Forelimb muscle (tissue), 1 donor: ENCODE measurements at regions not wholly inside any gene's neighbourhood (a gene's known extent, or its start where the extent isn't known, plus 50 kb on each side); places are given as distances from the start of the nearest gene placed in this dataset.

Experiments used
- DNase-seq: peaks from one replicate; pipeline ENCODE4 v3.0.0-alpha.2; 2013; ENCODE audit warnings: low read depth

DNA sequence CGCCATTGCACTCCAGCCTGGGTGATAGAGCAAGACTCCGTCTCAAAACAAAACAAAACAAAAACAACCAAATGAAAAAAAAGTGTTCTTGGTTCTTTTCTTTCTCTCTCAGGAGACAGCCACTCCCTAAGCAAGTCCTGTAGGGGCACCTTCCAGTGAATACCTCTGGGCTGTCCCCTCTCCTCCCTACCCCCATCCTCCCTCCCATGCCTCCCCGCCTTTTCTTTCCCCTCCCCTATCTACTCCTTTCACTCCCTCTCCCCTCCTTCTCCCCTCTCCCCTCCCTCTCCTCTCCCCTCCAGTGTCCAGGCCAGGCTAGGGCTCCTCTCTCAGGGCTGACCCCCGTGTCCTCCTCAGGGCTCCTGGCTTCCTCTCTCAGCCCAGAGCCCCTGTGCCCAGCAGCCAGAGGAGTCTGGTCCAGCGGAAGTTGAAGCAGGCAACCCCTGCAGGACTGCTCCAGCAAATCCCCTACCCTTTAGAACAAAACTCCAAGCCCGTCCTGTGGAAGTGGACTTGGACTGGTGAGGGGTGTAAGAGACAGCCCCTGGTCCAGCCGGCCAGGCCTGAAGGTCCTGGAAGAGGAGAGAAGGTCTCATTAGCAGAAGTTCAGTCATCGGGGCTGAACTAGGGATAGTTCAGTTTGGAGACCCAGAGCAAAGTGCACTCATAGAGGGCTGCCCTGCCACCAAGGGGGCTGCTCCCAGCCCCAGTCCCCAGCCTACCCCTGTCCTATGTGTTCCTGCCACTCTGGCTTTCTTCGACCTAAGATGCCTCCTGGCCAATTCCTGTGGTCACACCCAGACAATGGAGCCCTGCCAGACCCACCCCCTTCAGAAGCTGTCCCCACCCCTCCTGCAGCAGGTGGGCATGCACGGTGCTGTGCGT is 79.8 kb upstream of the IQSEC1 start:
- no peak for DNase-seq

DNA sequence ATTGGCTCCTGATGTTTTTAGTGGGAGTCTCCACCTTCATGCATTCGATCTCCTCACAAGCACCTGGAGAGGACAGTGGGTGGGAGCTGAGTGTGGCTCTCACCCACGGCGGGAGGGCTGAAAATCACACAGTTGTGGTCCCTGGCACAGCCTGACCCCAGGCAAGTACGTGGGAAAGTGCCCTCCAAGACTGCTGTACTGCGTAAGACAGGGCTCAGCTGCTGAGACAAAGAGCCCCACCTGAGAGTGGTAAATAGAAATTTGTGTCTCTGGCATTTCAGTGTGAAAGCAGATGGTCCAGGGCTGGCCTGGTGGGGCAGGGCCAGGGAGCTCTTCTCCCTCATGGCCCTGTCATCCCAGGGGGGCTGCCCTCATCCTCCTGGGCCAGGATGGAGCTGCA is 77.4 kb upstream of the IQSEC1 start:
- DNase-seq, result no peak

DNA sequence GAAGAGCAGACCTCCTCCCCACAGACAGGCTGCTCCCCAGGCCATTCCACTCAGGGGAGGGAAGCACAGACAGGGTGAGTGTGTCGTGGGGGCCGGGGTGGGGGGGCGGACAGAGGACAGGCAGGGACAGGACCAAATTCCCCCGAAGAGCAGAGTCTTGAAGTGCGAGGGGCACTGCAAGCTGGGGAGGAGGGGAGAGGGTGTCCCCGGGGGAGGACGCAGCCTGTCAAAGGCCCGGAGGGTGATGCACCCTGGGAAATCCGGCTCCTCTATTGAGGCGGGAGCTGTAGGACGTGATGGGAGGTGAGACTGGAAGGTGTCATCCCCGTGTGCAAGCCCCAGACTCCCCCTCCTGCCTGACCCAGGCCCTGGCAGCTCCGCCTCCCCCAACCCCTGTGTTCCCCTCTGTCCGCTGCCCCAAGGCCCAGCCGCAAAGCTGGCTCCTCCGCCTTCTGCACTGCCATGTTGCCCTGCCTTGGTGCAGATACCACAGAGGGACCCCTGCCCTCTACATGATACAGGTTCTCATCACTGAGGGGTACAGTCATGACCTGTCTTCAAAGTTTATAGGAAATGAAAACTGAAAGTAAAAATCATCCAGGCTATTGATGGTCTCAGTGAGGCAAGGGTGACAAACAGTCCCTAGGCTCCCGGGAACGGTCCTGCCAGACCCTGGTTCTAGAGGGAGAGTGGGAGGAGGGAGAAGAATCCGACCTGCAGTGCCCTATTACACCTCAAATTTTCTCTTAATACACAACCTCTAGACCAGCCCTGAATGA is 76.3 kb upstream of the IQSEC1 start:
- DNase-seq, result no peak

DNA sequence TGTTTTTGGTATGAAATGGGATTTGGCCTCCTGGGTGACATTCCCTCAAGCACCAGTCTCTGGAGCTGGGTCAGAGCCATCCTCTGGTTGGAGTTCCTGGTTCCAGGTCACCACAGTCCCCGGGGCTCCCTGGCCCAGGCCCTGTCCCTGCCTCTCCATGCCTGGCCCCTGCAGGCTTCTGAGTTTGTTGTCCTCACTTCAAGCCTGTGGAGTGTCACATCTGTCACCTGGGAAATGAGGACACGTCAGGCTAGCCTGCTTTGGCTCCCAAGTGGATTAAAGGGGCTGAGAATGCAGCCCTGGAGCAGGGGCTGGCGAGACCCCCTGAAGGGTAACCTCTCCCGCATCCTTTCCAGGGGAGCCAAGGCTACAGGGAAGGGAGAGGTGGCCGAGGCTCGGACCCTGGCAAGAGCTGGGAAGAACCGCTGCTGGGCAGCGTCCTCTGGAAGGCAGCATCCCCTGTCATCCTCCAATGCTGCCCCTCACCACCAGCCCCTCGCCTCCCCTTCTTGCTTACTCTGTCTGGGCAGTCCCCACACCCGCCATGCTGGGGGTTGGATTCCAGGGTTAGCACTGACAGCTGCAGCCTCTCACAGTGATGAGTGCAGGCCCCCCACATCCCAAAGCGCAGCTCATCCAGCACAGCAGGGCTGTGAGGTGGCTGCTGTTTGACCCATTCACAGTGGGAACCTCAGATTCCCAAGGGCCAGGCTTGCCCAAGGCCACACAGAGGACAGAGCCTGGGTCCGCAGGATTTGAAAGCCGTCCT is 75.5 kb upstream of the IQSEC1 start:
- no peak for DNase-seq

DNA sequence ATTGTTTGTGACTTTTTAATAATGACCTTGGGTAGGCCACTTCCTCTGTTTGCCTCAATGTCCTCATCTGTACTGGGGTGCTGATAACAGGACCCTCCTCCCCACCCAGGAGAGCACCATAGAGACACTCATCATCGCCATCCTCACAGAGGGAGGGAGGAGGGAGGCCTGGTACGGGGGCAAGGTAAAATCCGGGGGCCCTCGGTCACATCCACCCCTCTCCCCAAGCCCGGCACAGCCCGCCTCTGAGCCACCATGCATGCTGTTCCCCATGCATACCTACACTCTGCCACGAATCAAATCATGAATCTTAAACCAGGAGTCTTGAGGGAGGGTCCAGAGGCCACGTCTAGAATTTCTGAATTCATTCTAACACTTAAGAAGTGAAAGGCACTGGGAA is 74.9 kb upstream of the IQSEC1 start:
- no peak for DNase-seq

DNA sequence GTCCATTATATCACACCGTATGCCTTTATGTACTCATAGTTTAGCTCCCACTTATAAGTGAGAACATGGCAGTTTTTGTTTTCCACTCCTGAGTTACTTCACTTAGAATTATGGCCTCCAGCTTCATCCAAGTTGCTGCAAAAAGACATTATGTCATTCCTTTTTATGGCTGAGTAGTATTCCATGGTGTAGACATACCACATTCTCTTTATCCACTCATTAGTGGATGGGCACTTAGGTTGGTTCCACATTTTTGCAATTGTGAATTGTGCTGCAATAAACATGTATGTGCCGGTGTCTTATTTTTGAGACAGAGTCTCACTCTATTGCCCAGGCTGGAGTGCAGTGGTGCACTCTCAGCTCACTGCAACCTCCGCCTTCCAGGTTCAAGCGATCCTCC is 74.1 kb upstream of the IQSEC1 start:
- no peak for DNase-seq

DNA sequence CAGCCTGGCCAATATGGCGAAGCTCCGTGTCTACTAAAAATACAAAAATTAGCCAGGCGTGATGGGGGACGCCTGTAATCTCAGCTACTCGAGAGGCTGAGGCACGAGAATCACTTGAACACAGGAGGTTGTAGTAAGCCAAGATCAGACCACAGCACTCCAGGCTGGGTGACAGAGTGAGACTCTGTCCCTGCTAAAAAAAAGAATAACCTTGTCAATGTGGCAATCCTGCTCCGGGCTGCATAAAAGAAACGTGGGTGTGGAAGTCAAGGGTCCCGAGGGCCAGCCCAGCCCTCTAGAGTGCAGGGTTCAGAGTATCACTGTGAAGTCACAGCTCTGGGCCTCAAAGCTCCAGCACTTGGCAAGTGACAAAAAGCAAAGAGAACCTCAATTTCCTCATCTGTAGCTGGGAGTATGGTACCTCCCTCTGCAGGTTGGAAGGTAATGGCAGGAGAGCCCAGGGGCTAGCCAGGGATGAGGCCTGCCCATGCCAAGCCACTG is 73.5 kb upstream of the IQSEC1 start:
- no peak for DNase-seq

DNA sequence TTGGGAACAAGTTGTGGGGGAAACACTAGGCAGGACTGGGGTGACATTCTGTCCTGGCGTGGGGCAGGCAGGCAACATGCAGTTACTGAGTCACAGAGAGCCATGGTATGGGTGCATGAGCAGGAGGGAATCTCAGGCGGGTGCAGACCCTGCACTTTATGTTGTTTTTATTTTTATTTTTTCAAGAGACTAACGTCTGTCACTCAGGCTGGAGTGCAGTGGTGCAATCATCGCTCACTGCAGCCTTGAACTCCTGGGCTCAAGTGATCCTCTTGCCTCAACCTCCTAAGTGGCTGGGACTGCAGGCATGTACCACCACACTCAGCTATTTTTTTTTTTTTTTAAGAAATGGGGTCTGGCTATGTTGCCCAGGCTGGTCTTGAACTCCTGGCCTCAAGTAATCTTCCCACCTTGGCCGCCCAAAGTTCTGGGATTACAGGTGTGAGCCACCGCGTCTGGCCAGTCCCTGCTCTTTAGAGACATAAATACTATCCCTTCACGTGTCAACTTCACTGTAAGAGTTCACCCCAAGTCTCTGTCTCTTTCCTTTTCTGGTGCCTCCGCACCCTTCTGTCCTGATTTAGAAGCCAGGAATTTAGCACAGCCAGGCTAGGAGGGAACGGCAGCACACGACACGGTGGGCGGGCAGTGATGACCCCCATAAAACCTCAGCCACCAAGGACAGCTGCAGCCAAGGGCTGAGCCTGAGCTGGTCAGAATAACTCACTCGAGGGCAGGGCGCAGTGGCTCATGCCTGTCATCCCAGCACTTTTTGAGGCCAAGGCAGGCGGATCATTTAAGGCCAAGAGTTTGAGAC is 72.8 kb upstream of the IQSEC1 start:
- DNase-seq, result no peak

DNA sequence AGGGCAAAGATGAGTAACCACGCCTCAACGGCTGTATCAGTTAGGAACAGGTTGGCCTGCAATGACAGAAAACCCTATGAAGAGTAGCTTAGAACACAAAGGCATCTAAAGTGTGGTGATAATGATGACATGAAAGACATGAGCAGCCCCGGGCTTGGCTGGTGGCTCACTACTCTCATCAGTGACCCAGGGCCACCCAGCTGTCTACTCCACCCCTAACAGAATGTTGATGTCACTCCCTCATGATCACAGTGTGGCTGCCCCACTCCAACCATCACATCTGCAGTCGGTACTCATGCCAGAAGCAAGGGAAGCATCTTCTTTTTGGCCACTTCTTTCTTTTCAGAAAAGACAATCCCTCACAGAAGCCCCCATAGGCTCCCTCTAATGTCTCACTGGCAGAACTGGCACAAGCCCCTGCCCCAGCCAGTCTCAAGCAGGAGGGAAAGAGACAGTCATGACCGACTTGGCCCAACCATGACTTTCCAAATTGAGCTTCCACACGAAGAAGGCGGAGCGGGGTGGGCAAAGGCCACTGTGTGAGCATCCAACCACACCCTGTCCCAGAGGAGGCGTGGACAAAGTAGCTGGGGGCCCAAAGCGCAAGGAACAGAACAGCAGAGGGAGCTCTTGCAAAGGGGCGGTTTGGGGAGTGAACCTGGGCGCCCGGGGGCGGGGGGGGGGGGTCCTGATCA is 72.0 kb upstream of the IQSEC1 start:
- no peak for DNase-seq

DNA sequence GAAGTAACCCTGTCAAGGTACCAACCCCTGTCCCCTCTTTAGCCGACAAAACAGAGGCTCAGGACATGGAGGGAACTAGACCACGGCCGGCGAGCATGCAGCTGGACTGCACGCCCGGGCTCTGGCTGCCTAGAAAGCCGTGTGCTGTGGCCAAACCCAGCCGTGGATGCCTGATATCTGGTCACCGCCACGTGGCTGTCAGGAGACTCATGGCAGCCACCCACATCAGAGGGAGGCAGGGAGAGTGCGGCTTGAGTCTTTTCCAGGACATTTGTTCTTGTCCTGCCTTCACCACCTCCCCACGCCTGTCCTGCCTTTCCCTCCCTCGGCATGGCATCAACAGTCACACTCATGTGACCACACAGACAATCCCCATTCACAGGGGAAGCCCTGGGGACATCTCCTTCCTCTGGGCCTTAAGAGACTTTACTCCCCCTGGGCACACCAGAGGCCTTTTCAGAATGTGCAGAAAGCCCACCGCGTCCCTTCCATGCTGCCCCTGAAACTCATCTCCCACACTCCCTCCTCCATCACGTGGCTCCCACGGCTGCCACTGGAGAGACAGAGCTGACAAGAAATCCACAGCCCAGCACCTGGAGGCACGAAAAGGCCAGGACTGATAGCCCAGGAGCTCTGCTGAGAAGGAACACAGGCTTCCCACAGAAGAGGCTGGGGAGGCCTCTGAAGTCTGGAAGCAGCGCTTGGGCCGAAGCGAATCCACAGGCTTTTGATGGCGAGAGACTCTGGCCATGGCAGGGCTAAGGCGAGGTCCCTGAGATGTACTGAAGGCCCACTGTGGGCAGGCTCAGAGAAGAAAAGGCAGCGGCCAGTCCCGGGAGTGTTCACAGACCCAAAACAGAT is 71.2 kb upstream of the IQSEC1 start:
- DNase-seq, result no peak

DNA sequence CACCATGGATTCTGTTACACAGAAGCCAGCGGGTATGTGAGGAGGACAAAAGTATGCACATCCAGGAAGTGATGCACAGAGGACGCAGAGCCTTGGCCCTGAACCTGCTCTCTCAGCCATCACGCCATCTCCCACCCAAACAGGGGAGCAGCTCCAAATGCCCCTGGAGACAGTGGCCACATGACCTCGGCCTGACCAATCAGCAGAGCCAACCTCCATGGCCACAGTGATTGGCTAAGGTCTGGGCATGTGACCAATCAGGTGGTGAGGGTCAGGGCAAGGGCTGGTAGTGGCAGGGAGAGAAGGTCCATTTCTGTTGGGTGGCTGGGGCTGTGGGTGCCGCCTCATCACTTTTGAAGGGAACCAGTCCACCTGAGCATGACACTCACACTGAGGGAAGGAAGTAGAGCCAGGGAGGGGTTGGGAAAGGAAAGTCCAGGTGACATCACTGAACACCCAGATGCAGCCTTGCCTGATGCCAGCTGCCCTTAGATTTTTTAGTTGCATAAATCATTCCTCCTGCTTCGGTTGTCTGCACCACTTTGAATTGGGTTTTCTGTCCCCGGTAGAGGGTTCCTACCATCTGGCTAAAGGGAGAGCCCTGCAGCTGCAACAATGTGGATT is 70.3 kb upstream of the IQSEC1 start:
- DNase-seq, result no peak

DNA sequence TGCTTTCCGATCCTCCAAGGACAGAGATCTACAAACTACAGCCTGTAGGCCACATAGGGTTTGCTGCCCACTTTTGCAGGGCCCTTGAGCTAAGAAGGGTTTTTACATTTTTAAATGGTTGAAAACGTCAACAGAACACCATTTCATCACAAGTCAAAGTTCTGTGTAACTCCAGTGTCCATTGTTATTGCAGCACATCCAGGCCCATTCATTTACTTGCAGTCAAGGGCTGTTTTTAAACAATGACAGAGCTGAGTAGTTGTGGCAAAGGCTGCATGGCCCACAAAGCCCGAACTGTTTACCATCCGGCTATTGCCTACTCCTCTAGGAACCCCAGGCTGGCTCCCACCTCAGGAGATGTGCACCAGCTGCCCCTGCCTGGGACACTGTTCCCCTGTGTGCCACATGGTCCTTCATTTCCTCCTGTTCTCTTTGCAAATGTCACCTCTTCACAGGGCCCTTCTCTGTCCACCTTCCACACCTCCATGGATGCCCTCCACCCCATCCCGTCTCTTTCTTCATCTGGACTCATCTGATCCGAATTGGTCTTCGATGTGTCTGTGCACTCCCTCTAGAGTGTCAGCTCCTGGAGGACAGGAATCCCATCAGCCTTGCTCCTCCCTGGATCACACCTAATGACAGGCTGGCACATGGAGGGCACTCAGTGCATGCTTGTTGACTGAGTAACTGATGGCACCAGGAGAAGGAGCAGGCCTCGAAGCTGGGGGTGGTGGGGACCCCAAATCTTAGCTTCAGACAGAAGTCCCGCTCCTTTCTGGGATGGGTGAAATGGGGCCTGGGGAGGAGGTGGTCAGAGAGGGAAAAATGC is 69.5 kb upstream of the IQSEC1 start:
- no peak for DNase-seq

DNA sequence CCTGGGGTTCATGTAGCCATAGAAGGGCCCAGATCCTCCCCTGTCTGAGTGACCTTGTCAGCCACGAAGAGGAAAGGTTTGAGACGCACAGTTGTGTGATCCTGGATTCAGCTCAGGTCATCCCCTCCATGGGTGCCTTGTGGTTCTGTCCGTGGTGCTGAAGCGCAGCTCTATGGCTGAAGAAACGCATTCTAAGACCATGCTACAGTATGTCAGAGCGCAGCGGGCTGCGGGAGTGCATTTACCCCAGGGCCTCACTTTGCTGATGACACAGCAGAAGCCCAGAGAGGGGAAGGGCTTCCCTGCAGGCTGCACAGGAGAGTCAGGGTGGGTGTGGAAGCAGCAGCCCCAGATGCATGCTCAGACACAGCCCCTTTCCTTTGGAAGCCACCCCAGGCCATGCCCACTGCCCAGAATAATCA is 68.8 kb upstream of the IQSEC1 start:
- peak; percentile 17 for DNase-seq

DNA sequence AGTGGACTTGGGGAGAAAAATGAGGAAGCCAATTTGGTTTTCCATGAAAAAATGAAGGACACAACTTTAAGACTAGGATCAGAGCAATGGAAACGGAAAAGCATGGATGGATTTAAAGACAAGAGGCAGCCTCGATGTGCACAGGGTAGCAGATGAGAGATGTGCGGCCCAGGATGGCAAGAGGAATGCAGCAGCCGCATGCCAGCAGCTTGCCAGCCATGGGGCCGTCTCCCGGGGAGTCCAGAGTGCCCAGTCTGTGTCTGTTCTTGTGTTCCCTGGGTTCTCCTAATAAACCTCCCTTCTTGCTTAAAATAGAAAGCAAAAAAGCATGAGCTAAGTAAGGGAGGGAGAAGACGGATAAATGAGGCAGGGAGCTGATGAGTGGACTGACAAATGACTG is 68.0 kb upstream of the IQSEC1 start:
- DNase-seq, result no peak

DNA sequence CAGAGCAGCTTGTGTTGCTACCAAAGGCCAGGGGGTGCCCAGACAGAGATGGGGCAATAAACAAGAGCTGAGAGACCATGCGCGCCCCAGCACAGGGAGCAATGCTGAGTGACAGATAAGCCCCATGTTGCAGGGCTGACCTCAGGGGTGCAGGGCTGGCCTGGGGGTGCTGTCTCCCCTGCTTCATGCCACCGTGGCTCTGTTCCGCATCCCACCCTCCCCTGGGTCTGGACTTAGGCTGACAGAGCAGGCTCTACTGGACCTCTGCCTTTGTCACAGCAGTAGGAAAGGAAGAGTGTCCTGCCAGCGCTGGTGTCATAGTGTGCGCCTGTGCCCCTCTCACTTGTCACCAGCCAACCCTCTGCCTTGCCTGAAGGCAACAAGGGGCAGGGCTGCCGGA is 67.4 kb upstream of the IQSEC1 start:
- DNase-seq, result no peak

DNA sequence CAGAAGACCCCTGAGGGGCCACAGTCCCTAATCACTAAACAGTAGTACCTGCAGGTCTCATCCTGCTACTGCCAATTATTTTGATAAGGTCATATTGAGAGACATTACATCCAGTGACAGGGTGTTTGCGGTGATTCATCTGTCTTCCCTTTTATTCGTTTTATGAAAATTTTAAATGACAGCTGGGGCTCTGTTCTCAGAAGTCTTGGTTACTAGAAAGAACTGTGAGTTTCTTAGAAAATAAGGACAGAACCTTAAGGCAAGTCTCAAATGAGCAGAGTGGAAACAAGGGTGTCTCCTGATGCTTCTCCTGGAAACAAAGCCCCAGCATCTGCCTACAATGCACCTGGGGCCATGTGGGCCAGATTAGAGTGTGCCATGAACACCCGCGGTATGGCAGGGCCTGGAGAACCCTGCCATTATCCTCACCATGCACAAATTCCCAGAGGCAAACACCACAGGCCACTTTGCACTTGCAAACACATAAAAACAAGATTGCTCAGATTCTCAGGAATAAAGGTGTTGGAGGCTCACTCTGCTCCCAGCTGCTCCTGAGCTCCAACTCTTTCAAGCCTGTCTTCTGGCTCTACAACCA is 66.3 kb upstream of the IQSEC1 start:
- no peak for DNase-seq

DNA sequence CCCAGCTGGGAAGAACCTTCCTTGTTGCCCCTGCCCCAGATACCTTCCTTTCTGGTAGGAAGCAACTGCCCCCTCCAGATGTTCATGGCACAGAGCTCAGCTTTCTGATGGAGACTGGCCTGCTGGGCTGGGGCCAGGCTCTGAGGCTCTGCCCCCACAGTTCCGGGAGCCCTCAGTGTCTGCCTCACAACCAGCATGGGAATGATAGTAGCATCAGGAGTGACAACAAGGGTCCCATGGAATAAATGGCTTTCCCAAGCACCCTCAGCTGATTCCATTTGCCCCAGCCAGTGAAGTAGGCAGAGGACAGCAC is 65.6 kb upstream of the IQSEC1 start:
- no peak for DNase-seq
